GDM1 (cell line): ENCODE measurements at regions not wholly inside any gene's neighbourhood (a gene's known extent, or its start where the extent isn't known, plus 50 kb on each side); places are given as distances from the start of the nearest gene placed in this dataset.
"Not testable (repeated sequence)": the region's sequence is repeated elsewhere in the genome, so short reads cannot be mapped to it uniquely, and the experiment has no call there.

Experiments
- DNase-seq: peaks from one replicate; lab custom pipeline; 2025; lab: John Stamatoyannopoulos, UW

DNA sequence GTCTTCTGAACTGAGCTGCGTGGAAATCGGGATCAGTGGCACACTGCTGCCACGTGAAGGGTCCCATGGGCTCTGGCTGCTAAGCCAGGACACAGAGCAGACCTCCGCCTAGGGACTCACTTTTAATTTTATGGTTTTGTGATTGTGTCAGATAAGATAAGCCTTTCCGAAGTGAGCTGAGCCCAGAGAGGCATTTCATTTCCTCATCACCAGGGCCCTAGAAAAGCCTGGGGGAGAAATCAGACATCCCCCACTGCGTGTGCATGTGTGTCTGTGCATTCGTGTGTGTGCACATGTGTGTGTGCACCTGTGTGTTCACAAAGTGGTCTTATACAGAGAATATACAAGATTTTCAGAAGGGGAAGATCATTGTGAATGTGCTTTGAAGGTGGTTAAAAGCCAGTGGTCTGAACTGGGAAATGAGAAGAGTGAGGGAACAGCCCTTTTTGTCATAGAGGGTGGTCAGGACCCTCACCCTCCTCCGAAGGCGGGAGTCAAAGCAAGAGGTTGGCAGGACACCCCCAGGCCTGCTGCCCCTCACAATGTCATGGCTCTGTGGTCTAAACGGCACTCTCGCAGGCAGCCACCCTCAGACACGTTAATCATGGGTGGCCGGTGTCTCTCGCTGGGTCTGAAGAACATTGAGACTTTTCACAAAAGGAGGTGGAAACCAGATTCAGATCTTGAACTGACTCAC, 176.1 kb upstream of the PFKP start:
- DNase-seq = no peak

DNA sequence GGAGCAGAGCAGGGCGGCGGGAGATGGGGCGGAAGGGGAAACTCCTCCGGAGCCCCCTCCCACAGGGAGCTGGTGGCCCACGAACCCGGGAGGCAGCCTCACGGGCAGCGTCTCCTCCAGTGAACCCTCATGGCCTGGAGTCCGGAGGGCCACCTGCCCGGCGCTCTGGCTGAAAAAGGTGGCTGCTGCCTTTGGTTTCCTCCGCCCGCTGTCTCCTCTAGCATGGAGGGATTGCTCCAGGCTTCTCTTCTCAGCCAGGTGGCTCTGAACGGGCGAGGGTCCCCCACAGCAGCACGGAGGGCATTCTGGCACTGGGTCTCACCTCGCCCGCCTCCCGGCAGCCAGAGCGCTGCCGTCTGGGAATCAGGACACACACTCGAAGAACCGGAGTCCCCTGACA, 177.3 kb upstream of the PFKP start:
- DNase-seq = no peak

DNA sequence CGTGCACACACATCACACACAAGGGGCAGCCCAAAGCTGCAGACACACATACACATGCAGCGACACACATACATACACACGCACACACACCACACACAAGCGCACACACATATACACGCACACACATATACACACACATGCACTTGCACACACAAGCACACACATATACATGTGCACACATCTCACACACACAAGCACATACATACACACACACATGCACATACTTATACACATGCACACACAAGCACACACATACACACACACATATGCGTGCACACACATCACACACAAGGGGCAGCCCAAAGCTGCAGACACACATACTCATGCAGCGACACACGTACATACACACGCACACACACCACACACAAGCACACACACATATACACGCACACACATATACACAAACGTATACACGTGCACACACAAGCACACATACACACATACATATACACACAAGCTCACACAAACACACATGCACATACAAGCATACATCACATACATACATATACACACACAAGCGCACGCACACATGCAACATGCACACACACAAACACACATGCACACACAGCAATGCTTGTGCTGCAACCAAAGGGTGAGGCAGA, 178.8 kb upstream of the PFKP start:
- DNase-seq = no peak

DNA sequence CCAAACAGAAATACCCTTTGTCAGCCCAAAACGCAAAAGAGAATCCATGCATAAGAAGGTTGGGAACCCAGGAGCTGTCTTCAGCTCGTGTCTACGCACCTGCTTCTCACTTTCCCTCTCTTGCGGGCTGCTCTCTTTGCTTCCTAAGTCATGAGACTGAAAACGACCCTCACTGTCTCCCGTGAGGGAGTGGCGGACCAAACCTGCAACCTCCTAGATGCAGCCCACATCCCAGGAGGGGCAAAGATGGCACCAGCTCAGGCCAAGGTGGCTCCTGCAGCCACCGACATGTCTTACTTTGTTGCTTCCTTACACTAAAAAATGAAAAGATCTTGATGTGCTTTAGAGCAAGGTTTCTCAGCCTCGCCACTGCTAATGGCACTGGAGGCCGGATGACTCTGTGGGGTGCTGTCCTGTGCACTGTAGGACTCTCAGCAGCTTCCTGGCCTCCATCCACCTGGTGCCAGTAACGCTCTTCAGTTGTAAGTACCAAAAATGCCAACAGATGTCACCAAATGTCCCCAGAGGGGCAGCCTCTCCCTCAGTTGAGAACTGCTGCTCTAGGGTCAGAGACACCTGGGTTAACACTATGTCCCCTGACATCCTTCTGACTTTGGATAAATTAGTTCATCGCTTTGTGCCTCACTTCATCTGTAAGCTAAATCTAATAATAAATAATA, 179.8 kb upstream of the PFKP start:
- no peak for DNase-seq

DNA sequence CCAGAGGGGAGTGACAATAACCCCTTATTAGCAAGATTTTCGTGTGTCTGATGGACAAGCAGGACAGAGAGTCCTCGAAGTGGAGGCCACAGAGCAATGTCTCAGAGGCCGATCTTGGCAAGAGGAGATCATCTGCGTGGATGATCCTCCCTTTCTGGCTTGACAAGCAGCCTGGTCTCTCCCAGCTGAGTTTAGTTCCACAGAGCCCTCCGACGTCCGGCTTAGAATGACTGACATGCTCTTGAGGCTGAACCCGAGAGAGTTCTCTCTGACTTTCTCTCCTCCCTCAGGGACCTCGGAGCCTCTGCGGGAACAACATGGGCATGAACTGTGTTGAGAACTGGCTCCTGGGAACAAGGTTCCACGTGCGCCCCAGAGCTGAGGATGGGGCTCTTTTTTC, 180.7 kb upstream of the PFKP start:
- DNase-seq = no peak

DNA sequence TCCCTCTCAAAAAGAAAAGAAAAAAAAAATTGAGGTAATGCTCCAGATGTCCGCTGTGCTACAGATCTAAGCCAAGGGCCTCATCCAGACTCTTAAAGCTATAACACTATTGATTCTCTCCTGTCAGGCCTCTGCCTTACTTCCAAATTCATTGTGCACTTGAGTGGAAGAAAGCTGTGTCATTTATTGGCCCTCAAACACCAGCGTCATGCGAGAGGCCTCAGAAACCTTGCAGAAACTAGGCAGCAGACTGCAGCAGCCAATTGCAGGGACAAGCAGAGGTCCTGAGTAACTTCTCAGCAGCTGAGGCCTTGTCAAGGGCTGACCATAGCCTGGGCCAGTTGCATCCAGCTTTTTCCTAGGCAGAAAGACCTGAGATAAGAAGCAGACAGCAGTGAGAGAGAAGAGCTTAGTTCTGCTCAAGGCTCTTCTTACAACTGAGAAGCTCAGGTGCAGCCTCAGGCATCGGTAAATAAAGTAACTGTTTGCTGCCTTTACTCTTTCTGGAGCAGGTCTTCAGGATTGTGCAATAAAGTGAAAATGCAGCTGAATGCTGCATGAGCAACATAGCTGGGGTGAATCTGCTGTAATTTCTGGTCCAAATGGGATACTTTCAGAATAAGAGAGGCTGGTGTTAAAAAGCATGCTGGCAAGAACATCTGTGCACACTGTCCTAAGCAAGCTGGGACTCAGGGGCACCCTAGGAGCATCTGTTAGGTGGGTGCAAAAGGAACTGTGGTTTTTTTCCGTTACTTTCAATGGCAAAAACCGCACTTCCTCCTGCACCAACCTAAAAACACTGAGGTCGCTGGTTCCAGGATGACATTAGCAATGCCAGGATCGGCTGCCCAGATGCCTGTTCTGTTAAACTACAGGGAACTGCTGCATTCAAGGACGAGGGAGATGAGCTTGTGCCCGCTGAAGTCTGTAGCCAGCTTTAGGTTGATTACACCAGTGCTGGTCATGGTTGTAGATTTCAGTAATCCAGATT, 181.8 kb upstream of the PFKP start:
- DNase-seq = peak; percentile 65

DNA sequence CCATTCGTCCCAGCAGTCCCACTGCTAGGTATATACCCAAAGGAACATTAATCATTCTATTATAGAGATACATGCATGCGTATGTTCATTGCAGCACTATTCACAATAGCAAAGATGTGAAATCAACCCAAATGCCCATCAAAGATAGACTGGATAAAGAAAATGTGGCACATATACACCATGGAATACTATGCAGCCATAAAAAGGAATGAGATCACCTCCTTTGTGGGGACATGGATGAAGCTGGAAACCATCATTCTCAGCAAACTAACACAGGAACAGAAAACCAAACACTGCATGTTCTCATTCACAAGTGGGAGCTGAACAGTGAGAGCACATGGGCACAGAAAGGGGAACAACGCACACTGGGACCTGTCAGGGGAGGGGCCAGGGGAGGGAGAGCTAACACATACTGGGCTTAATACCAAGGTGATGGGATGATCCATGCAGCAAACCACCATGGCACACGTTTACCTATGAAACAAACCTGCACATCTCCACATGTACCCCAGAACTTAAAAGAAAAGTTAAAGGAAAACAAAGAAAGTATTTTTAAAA, 183.3 kb upstream of the PFKP start:
- DNase-seq = peak; percentile 29

DNA sequence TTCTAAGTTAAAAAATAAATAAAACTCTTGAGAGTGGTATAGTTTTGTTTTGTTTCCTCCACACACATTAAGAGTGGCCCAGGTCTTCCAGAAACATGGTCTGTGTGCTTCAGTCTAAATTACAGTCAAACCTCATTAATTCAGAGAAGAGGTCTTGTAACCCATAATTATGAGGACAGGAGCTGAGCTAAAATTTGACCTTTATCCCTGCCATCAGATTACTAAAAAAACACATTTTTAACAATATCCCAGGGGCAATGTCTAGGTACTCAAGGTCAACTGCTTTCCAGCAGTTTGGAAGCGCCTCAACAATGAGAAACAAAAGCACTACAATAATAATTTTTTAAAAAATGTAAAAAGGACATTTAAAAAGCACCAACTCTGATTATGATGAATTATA, 184.1 kb upstream of the PFKP start:
- DNase-seq = no peak

DNA sequence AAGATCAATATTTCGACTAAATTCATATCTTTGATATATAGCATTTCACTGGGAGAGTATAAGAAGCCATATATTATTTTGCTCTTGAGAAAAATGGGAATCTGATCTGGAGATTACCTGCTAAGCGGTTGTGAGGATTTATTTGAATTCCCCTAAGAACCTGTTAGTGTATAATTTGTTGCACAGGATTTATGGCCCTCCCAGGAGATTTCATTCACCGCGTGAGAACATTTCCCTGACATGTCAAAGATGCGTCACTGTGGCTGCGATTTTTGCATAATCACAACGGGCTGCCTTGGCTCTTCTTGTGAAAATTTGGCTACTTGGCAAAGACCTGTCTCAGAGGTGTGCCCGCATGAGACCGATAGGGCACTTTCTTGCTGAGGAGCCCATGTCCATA, 184.7 kb upstream of the PFKP start:
- no peak for DNase-seq

DNA sequence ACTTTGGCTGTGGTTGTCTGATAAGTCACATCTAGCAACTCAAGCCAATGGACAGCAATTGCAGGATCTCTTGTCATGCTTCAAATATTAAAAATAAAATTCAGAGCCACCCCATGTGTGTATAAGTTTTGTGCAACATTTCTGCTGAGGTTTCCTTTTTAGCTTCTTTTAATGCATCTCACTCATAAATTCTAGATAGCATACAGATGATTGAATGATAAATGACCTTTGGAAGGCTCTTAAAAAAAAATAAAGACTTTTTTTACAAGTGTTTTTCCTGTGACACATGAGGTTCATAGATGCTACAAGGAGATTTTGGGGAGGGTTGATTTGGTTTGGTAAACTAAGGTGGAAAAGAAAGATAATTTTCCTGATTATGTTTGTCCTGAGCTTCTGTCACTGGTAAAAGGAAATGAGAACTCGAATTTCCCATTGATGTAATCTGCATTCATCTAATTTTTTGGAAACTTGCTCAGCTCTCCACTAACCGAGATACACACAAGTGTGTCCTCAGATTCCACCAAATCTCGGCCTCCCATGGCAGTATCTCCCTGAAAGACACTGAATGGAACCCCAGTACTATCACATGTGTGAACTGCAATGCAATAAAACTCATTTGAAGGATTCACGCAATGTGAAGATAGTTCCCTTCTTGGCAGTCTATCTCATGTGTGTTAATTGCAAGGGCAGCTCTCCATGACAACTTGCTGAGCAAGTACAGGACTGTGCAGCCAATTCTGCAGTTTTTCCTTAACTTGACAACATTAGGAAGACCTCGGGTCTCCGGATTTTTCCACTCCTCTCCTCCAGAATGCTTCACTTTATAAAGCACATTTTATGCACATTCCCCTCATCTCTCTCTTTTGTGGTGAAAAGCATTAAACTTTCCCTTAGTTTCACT, 185.4 kb upstream of the PFKP start:
- no peak for DNase-seq

DNA sequence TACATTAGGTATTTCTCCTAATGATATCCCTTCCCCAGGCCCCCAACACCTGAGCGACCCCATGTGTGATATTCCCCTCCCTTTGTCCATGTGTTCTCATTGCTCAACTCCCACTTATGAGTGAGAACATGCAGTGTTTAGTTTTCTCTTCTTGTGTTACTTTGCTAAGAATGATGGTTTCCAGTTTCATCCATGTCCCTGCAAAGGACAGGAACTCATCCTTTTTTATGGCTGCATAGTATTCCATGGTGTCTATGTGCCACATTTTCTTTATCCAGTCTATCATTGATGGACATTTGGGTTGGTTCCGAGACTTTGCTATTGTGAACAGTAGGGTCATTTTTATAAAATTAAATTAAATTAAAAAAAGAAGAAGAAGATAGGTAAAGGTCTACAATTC, 187.3 kb upstream of the PFKP start:
- not testable (repeated sequence) for DNase-seq

DNA sequence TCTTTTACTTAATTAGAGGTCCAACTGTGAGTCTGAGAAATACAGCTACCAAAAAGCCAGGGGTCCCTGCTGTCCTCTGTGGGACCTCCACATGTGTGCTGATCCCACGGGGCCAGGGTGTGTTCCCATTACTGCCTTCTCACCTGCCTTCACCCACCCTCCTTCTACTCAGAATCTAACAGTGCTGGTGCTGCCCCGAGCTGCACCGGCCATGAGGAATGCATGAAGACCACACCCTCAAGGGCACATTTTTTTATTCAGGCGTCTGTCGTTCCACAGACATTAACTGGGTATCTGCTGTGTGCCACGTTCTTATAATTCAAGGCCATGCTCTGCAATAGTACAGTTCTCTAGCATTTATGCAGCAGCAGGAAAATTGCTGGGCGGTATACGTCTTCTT, 188.5 kb upstream of the PFKP start:
- DNase-seq = no peak

DNA sequence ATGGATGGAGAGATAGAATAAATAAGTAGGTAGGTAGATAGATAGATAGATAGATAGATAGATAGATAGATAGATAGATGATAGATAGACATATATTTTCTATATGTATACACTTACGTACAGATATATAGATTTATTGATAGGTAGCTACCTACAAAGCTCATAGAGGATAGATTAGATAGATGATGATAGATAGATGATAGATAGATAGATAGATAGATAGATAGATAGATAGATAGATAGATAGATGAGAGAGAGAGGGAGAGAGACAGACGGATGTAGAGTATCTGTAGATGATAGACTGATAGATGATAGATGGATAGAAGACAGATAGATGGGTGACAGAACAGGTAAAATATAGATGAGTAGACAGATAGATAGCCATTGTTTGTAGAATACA, 191.3 kb upstream of the PFKP start:
- DNase-seq = no peak

DNA sequence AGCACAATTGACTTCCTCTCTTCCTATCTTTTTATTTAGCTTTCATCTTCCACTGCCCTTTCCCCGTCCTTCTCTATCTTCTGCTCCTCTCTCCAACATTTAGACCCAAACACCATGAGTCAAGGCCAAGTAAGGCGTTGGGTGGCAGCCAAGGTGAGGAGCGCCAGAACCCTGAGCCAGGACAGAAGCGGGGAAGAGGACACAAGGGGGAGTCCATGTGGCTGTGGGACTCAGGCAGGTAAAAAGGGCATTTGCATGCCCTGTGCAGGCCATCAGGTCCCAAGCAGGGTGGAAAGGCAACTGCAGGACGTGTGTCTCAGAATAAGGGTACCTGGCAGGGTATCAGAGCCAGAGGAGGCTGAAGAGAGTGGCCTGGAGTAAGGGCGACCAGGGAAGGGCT, 192.4 kb upstream of the PFKP start:
- DNase-seq = no peak

DNA sequence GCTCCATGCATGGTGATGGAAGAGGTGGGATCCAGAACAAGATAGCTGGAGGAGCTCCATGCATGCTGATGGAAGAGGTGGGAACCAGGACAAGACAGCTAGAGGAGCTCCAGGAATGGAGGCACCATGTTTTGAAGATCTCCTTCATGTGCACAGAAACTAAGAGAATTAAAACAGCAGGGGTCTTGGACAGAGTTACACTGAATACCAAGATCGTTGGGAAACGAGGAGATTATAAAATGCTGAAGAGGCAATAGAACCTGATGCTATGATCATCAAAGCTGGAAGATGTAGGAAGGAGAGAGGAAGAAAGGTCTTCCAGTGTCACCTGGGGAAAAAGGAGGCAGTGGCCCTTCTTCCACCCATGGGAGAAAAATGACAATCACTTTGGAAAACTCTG, 193.6 kb upstream of the PFKP start:
- no peak for DNase-seq

DNA sequence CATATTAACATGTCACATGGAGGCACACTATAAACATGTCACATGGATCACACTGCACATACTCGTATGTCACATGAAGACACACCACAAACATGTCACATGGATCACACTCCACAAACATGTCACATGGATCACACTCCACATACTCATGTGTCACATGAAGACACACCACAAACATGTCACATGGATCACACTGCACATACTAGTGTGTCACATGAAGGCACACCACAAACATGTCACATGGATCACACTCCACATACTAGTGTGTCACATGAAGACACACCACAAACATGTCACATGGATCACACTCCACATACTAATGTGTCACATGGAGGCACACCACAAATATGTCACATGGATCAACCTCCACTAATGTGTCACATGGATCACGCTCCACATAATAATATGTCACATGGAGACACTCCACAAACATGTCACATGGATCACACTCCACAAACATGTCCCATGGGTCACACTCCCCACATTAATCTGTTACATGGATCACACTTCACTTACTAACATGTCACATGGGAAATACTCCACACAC, 195.6 kb upstream of the PFKP start:
- no peak for DNase-seq

DNA sequence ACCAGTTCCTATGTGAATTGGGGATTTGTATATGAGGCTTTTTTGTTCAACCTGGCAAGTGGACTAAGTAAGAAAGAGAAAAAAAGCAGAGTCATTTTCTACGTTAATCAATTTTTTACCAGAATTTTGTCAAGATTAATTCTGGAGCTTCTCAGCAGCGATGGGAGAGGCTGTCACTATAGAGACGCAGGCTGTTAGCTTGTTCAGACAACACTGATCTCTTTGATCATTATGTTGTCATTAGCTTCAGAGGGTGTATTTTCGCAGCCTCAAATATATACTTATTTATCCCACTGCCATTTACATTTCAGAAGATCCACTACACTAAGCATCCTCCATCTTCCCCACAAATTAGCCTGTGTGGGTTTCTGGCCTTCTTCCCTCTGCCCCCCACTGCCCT, 196.7 kb upstream of the PFKP start:
- no peak for DNase-seq

DNA sequence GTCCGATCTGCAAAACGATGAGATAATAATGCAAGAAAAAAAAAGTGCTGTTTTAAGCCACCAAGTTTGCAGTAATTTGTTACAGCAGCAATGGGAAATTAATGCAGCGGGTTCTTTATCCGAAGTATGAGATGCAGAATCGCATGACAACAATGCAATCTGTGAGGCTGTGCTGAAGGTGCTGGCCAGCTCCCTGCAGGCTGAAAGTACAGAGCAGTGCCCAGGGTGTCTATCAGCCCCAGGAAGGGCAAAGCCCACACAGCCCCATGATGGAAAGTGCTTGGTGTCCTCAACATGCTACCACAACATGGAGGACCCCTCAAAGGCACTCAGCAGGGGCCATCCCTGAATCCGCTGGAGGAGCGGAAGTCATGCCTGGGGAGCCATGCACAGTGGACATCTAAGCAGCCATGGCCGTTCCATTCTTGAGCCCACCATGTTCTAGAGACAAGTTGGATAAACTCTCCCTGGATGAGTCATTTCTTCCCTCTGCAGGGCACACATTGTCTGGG, 199.5 kb upstream of the PFKP start:
- no peak for DNase-seq

DNA sequence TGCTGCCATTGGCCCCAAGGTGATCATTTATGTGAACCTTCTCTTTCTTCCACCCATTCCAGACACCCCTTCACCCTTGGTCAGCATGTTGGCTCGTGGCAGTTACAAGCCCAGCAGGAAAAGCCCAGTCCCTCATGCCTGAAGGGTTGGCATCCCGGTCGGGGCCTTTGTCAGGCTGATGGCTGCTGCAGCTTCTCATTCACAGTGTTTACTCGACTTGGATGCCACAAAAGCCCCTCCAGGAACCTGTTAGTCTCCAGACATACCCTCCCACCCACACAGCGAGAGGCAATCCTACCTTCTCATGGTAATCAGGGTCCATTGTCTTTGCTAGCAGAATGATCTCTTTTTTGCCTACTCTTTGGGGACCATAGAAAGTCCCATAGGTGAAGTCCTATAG, 200.8 kb upstream of the PFKP start:
- no peak for DNase-seq

DNA sequence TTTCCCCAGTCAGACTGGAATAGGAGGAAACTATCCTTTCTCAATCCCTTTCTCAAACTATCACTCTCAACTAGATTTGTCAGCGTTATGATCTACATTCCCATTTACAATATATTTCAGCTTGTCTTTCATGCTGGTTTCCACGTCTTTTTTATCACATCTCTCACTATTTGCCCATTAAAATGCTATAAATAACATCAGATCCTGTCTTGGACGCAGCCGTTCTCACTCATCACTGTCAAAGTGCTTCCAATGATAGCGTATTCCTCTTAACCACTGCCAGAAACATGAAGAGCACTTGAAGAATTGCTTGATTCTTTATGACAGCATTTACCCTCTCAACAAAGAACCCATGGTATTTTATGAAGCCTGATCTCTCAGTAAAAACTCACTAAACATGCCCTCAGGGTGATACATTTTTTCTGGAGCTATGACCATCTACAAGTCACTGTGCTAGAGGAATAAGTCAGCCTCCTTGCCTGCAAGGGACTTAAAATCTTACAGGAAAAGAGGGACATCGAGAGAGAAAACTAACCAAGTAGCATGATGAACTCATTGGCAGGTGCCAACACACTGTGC, 205.6 kb upstream of the PFKP start:
- DNase-seq = no peak
